MCF 10A (cell line): ENCODE measurements at regions not wholly inside any gene's neighbourhood (a gene's known extent, or its start where the extent isn't known, plus 50 kb on each side); places are given as distances from the start of the nearest gene placed in this dataset.
A peak's percentile ranks its signal among the peaks of the same experiment; 100 is the strongest.

Experiments
- BruUV-seq: library from RNA; stranded (reverse); fragments of 400-500 nt; replicated peaks from 2 replicates; lab custom pipeline; 2021; lab: Mats Ljungman, UMichigan
- CTCF ChIA-PET: fragments of 300-600 bp; sonication (Branson Sonifier 250); formaldehyde crosslinking; extraction: SDS; loops from one replicate; lab custom pipeline; 2021; ENCODE audit warnings: antibody characterized with exemption, inconsistent platforms; lab: Yijun Ruan, JAX
- POLR2A ChIA-PET: fragments of 300-600, 350-650 bp; sonication (Branson Sonifier 250); formaldehyde crosslinking; extraction: SDS; loops from one replicate; lab custom pipeline; 2020; ENCODE audit warnings: antibody characterized with exemption, inconsistent platforms; lab: Yijun Ruan, JAX
- DNase-seq: peaks from one replicate; pipeline ENCODE4 v3.0.0-alpha.2; 2018; ENCODE audit not compliant: unreplicated experiment
- H3K27ac Mint-ChIP-seq: one replicate; pipeline ENCODE4 v1.8.0; 2022; ENCODE audit warnings: mild to moderate bottlenecking, low read depth, mixed read lengths; ENCODE audit not compliant: unreplicated experiment
- H3K27me3 Mint-ChIP-seq: one replicate; pipeline ENCODE4 v1.8.0; 2022; ENCODE audit warnings: mixed read lengths; ENCODE audit not compliant: insufficient read depth, unreplicated experiment
- H3K36me3 Mint-ChIP-seq: one replicate; pipeline ENCODE4 v1.8.0; 2022; ENCODE audit warnings: mild to moderate bottlenecking, moderate library complexity, mixed read lengths; ENCODE audit not compliant: insufficient read depth, unreplicated experiment
- H3K4me1 Mint-ChIP-seq: one replicate; pipeline ENCODE4 v1.8.0; 2022; ENCODE audit warnings: mixed read lengths; ENCODE audit not compliant: insufficient read depth, unreplicated experiment
- H3K4me3 Mint-ChIP-seq: one replicate; pipeline ENCODE4 v1.8.0; 2022; ENCODE audit warnings: mild to moderate bottlenecking, moderate library complexity, mixed read lengths; ENCODE audit not compliant: unreplicated experiment
- H3K9me3 Mint-ChIP-seq: one replicate; pipeline ENCODE4 v1.8.0; 2022; ENCODE audit warnings: mixed read lengths; ENCODE audit not compliant: unreplicated experiment
- intact Hi-C: fragments of 100-400 bp; cut with micrococcal nuclease; formaldehyde crosslinking; loops from 2 replicates; pipeline ENCODE4 v1.14.1; 2022
- TF ChIP-seq, protein P1 (sequence below): fragments of 200-600 bp; IDR thresholded peaks from one replicate; pipeline ENCODE4 v1.8.0; 2022; ENCODE audit warnings: antibody characterized with exemption, mild to moderate bottlenecking; ENCODE audit not compliant: unreplicated experiment

DNA sequence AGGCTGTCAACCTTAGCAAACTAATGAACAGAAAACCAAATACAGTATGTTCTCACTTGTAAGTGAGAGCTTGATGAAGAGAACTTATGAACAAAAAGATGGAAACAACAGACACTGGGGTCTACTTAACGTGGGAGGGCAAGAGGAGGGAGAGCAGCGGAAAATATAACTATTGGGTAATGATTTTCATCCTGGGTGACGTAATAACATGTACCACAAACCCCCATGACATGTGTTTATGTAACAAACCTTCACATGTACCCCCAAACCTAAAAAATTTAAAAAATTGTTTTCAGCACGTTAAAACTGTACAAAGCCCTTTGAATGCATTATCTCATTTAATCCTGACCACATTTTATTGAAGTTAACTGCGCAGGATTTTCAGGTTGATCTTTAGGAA is 64.9 kb upstream of the RBMS1 start:
- ChIA-PET POLR2A (no interaction called here), CTCF (no interaction called here)
- no TSS peak for BruUV-seq
- Mint-ChIP-seq H3K27ac (no peak overlapping the region), H3K4me3 (no peak overlapping the region), H3K36me3 (no peaks in the 10 kb centered on the region), H3K27me3 (no peaks in the 10 kb centered on the region), H3K9me3 (no peaks in the 10 kb centered on the region), H3K4me1 (peaks cover 11% of the 10 kb centered on the region)
- TF ChIP-seq, protein P1, sequence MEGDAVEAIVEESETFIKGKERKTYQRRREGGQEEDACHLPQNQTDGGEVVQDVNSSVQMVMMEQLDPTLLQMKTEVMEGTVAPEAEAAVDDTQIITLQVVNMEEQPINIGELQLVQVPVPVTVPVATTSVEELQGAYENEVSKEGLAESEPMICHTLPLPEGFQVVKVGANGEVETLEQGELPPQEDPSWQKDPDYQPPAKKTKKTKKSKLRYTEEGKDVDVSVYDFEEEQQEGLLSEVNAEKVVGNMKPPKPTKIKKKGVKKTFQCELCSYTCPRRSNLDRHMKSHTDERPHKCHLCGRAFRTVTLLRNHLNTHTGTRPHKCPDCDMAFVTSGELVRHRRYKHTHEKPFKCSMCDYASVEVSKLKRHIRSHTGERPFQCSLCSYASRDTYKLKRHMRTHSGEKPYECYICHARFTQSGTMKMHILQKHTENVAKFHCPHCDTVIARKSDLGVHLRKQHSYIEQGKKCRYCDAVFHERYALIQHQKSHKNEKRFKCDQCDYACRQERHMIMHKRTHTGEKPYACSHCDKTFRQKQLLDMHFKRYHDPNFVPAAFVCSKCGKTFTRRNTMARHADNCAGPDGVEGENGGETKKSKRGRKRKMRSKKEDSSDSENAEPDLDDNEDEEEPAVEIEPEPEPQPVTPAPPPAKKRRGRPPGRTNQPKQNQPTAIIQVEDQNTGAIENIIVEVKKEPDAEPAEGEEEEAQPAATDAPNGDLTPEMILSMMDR, result no peak
- DNase-seq, result no peak
- intact Hi-C loops, result no loop called here

DNA sequence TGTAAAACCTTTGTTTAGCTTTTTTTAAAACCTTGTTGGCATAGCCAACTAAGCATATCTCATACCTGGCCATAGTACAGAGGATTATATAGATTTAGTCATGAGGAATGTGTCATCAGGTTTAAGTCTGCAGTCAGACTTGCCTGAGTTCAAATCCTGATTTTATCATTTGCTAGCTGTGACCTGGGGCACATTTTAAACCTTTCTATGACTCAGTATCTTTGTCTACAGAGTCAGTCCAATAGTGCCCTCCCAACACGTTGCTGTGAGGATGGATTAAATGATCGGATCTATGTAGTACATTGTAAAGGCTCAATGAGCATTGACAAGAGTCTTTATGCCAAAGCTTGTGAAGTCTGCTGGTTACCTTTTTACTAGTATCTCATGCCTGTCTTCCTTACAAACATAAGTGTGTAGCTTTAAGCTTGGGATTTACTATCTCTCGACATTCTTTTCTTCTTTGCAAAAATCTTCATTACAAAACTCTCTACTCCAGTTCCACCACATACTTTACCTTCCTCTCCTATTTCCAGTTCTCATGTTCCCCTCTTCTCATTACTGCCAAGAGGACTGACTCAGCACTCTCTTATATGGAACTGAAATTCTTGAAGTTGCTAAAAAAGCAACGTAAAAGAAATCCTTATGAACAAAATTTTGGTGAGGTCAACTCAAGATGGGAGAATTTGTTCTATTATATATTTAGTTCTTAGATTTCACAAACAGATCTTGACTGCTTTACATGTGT is 68.1 kb upstream of the RBMS1 start:
- intact Hi-C loops, result no loop called here
- TF ChIP-seq, protein P1, result no peak
- BruUV-seq, result no TSS peak
- CTCF ChIA-PET, result interaction anchor here (1.2 kb wide), 2 partner anchors 20 to 132 kb away, joined by 3 read pairs; no protein-coding TSS in a partner anchor
- no peak overlapping the region for H3K4me3 Mint-ChIP-seq
- H3K27me3 Mint-ChIP-seq, result no peaks in the 10 kb centered on the region
- peaks cover 18% of the 10 kb centered on the region for H3K4me1 Mint-ChIP-seq
- POLR2A ChIA-PET, result interaction anchor here (1.0 kb wide), 1 partner anchor 9 kb away, joined by 3 read pairs; no protein-coding TSS in a partner anchor
- H3K27ac Mint-ChIP-seq, result peak overlapping the region; percentile 54
- peak; percentile 55 for DNase-seq
- H3K9me3 Mint-ChIP-seq, result no peaks in the 10 kb centered on the region
- no peaks in the 10 kb centered on the region for H3K36me3 Mint-ChIP-seq

DNA sequence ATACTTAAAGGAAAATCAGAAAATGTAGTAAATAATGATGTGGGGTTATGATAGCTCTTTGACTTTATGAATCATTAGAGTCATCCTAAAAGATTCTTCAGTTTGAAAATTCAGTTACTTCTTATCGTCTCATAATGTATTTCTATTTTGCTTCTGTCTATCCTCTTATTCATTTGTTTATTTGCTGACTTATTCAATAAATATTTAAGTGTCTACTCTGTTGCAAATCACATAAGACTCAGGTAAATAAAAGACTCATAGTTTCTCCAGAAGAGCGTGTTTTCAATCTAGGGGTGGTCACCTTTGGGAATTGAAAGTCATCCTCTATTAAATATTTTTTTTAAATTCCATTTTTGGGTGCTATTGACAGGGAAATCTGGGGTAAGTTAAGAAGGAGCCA is 69.1 kb upstream of the RBMS1 start:
- no peaks in the 10 kb centered on the region for H3K36me3 Mint-ChIP-seq
- no TSS peak for BruUV-seq
- H3K27me3 Mint-ChIP-seq, result no peaks in the 10 kb centered on the region
- no peak for DNase-seq
- H3K4me1 Mint-ChIP-seq, result peaks cover 23% of the 10 kb centered on the region
- TF ChIP-seq, protein P1, result no peak
- no peak overlapping the region for H3K27ac Mint-ChIP-seq
- ChIA-PET POLR2A (interaction anchor here (0.6 kb wide), 1 partner anchor 76 kb away, joined by 3 read pairs; no protein-coding TSS in a partner anchor), CTCF (interaction anchor here (1.2 kb wide), 1 partner anchor 19 kb away, joined by 3 read pairs; no protein-coding TSS in a partner anchor)
- intact Hi-C loops, result no loop called here
- no peaks in the 10 kb centered on the region for H3K9me3 Mint-ChIP-seq
- H3K4me3 Mint-ChIP-seq, result no peak overlapping the region

DNA sequence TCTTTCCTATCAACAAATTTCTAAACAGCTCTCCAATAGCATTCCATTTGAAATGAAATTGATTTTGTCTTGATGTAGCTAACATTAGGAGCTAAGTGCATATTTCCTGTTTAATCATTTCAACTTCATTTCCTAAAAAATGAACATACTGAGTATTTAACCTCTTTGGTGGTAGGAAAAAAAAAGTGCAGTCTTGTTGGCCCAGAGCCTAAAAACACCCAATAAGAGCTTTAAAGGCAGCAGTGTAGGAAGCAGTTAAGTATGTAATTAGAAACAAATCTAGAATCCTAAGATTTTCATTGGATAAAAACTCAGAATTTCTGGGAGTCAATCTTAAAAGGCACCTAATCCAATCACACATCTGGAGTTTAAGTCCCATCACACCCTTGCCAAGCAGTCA is 71.0 kb upstream of the RBMS1 start:
- no peak overlapping the region for H3K27ac Mint-ChIP-seq
- no peak for DNase-seq
- ChIA-PET POLR2A (interaction anchor here (0.7 to 1.3 kb wide), 3 partner anchors 9 to 31 kb away, joined by 3 to 4 read pairs (median 4); no protein-coding TSS in a partner anchor), CTCF (interaction anchor here (0.7 kb wide), 2 partner anchors 9 to 361 kb away, joined by 3 to 4 read pairs; no protein-coding TSS in a partner anchor)
- no peaks in the 10 kb centered on the region for H3K27me3 Mint-ChIP-seq
- peaks cover 23% of the 10 kb centered on the region for H3K4me1 Mint-ChIP-seq
- intact Hi-C loops, result no loop called here
- no peaks in the 10 kb centered on the region for H3K36me3 Mint-ChIP-seq
- TF ChIP-seq, protein P1, result no peak
- no peaks in the 10 kb centered on the region for H3K9me3 Mint-ChIP-seq
- H3K4me3 Mint-ChIP-seq, result no peak overlapping the region
- BruUV-seq, result no TSS peak
